PC-3 (cell line): ENCODE measurements at regions not wholly inside any gene's neighbourhood (a gene's known extent, or its start where the extent isn't known, plus 50 kb on each side); places are given as distances from the start of the nearest gene placed in this dataset.
A peak's percentile ranks its signal among the peaks of the same experiment; 100 is the strongest.

Experiments
- ATAC-seq: fragments of 200-7000 bp; cut with Tn5 transposase; 2 replicates; pipeline ENCODE4 v1.9.1; 2020; ENCODE audit warnings: mild to moderate bottlenecking, moderate library complexity
- BruUV-seq: library from RNA; stranded (reverse); fragments of 400-500 nt; replicated peaks from 2 replicates; lab custom pipeline; 2021; lab: Mats Ljungman, UMichigan
- CTCF ChIA-PET: fragments of 300-600 bp; sonication (Branson Sonifier 250); formaldehyde crosslinking; loops from one replicate; lab custom pipeline; 2022; ENCODE audit warnings: antibody characterized with exemption; lab: Charles Lee
- POLR2A ChIA-PET: fragments of 300-600 bp; sonication (Branson Sonifier 250); formaldehyde crosslinking; loops from one replicate; lab custom pipeline; 2022; ENCODE audit warnings: antibody characterized with exemption; ENCODE audit not compliant: unreplicated experiment; lab: Charles Lee
- DNase-seq: peaks from one replicate; pipeline ENCODE4 v3.0.0-alpha.2; 2015
- H2AFZ ChIP-seq: fragments of 300-600 bp; sonication (generic); 2 replicates; pipeline ENCODE4 v1.6.0; 2016; ENCODE audit warnings: antibody characterized with exemption, low read length
- H3F3A ChIP-seq: fragments of 300-600 bp; sonication (generic); one replicate; pipeline ENCODE4 v1.6.0; 2017; ENCODE audit warnings: antibody characterized with exemption, low read length, control low read depth, mild to moderate bottlenecking; ENCODE audit not compliant: unreplicated experiment
- H3K27ac ChIP-seq: fragments of 300-600 bp; sonication (generic); 2 replicates; pipeline ENCODE4 v1.5.1; 2016; ENCODE audit warnings: mild to moderate bottlenecking, low read length
- H3K27me3 ChIP-seq: fragments of 300-600 bp; sonication (generic); 2 replicates; pipeline ENCODE4 v1.6.1; 2016; ENCODE audit warnings: low read length, mixed read lengths
- H3K36me3 ChIP-seq: fragments of 300-600 bp; sonication (generic); 2 replicates; pipeline ENCODE4 v1.6.1; 2016; ENCODE audit warnings: low read depth, mixed run types, low read length, mixed read lengths
- H3K4me1 ChIP-seq: fragments of 300-600 bp; sonication (generic); 2 replicates; pipeline ENCODE4 v1.5.1; 2016; ENCODE audit warnings: low read length; ENCODE audit not compliant: insufficient read depth
- H3K4me2 ChIP-seq: fragments of 300-600 bp; sonication (generic); 2 replicates; pipeline ENCODE4 v1.6.0; 2016; ENCODE audit warnings: low read length
- H3K4me3 ChIP-seq: fragments of 300-600 bp; sonication (generic); 2 replicates; pipeline ENCODE4 v1.5.1; 2016; ENCODE audit warnings: mild to moderate bottlenecking, low read length, mixed read lengths
- H3K79me2 ChIP-seq: fragments of 300-600 bp; sonication (generic); 2 replicates; pipeline ENCODE4 v1.6.1; 2017; ENCODE audit warnings: low read length, mixed read lengths
- H3K9ac ChIP-seq: fragments of 300-600 bp; sonication (generic); 2 replicates; pipeline ENCODE4 v1.6.0; 2016; ENCODE audit warnings: mild to moderate bottlenecking, low read length
- H3K9me2 ChIP-seq: fragments of 300-600 bp; sonication (generic); replicated peaks from 2 replicates; pipeline ENCODE4 v1.6.1; 2016; ENCODE audit warnings: mixed run types, low read length, mixed read lengths
- H3K9me3 ChIP-seq: fragments of 300-600 bp; sonication (generic); 2 replicates; pipeline ENCODE4 v1.6.1; 2016; ENCODE audit warnings: low read length, mixed read lengths
- H4K20me1 ChIP-seq: fragments of 300-600 bp; sonication (generic); 2 replicates; pipeline ENCODE4 v1.6.1; 2016; ENCODE audit warnings: low read length, mixed read lengths
- CTCF ChIP-seq: fragments of 300-600 bp; sonication (generic); conservative IDR thresholded peaks from 2 replicates; pipeline ENCODE4 v1.5.1; 2017; ENCODE audit warnings: antibody characterized with exemption, low read depth, mild to moderate bottlenecking, low read length
- EZH2 ChIP-seq: fragments of 300-600 bp; sonication (generic); IDR thresholded peaks from one replicate; pipeline ENCODE4 v1.6.1; 2017; ENCODE audit warnings: antibody characterized with exemption, mild to moderate bottlenecking, low read length; ENCODE audit not compliant: unreplicated experiment
- EZH2phosphoT487 ChIP-seq: fragments of 300-600 bp; sonication (generic); IDR thresholded peaks from 2 replicates; pipeline ENCODE4 v1.6.1; 2018; ENCODE audit warnings: mild to moderate bottlenecking, antibody characterized with exemption, low read length, borderline replicate concordance
- intact Hi-C: fragments of 100-400 bp; cut with micrococcal nuclease; formaldehyde crosslinking; loops from 2 replicates; pipeline ENCODE4 v1.9.0; 2023

- Histone ChIP-seq H3F3A (no peaks in the 10 kb centered on the region), H2AFZ (no peak overlapping the region), H3K79me2 (no peaks in the 10 kb centered on the region), H3K4me1 (no peaks in the 10 kb centered on the region), H3K4me2 (no peak overlapping the region), H3K4me3 (no peak overlapping the region), H3K36me3 (no peaks in the 10 kb centered on the region), H3K27ac (no peak overlapping the region), H3K9me3 (no peaks in the 10 kb centered on the region), H4K20me1 (no peaks in the 10 kb centered on the region), H3K9ac (no peak overlapping the region), H3K9me2 (no peaks in the 10 kb centered on the region), H3K27me3 (peaks cover 6% of the 10 kb centered on the region; the same call in 1 of the 2 replicates)
- POLR2A ChIA-PET, result no interaction called here
- CTCF ChIA-PET, result no interaction called here
- intact Hi-C loops, result no loop called here
- no peak for DNase-seq
- no peak for ATAC-seq
- no TSS peak for BruUV-seq
- TF ChIP-seq EZH2, result no peak
- TF ChIP-seq CTCF, result no peak
- TF ChIP-seq EZH2phosphoT487, result no peak
Measured at GRCh38 chr2:224319750-224320149, 82.2 kb downstream of the FAM124B start.

- TF ChIP-seq EZH2 (no peak), EZH2phosphoT487 (no peak), CTCF (no peak)
- no peak overlapping the region for H3K27ac ChIP-seq
- no peak for ATAC-seq
- H3K9me3 ChIP-seq, result no peaks in the 10 kb centered on the region
- no peak overlapping the region for H3K9ac ChIP-seq
- intact Hi-C loops, result no loop called here
- H3K4me1 ChIP-seq, result peaks cover 9% of the 10 kb centered on the region; the same call in 1 of the 2 replicates
- no peak overlapping the region for H2AFZ ChIP-seq
- no peak for DNase-seq
- POLR2A ChIA-PET, result no interaction called here
- H3K27me3 ChIP-seq, result no peaks in the 10 kb centered on the region
- H3F3A ChIP-seq, result no peaks in the 10 kb centered on the region
- H4K20me1 ChIP-seq, result no peaks in the 10 kb centered on the region
- no TSS peak for BruUV-seq
- CTCF ChIA-PET, result no interaction called here
- no peak overlapping the region for H3K4me3 ChIP-seq
- H3K4me2 ChIP-seq, result no peak overlapping the region
- no peaks in the 10 kb centered on the region for H3K36me3 ChIP-seq
- no peaks in the 10 kb centered on the region for H3K79me2 ChIP-seq
- no peaks in the 10 kb centered on the region for H3K9me2 ChIP-seq
Measured at GRCh38 chr2:224312741-224313140, 89.2 kb downstream of the FAM124B start.

- Histone ChIP-seq H2AFZ (no peak overlapping the region), H3F3A (no peaks in the 10 kb centered on the region), H3K27ac (no peak overlapping the region), H4K20me1 (no peaks in the 10 kb centered on the region), H3K9me2 (no peaks in the 10 kb centered on the region), H3K79me2 (no peaks in the 10 kb centered on the region), H3K4me3 (no peak overlapping the region), H3K27me3 (no peaks in the 10 kb centered on the region), H3K4me2 (no peak overlapping the region), H3K36me3 (no peaks in the 10 kb centered on the region), H3K4me1 (peaks cover 9% of the 10 kb centered on the region; the same call in 1 of the 2 replicates), H3K9me3 (no peaks in the 10 kb centered on the region), H3K9ac (no peak overlapping the region)
- no TSS peak for BruUV-seq
- intact Hi-C loops, result no loop called here
- no peak for TF ChIP-seq CTCF
- TF ChIP-seq EZH2, result no peak
- TF ChIP-seq EZH2phosphoT487, result no peak
- POLR2A ChIA-PET, result no interaction called here
- CTCF ChIA-PET, result no interaction called here
- DNase-seq (peak; percentile 60), ATAC-seq (peak; percentile 82)
Measured at GRCh38 chr2:224310943-224311625, 90.8 kb downstream of the FAM124B start.
